ENCODE measurements at regions not wholly inside any gene's neighbourhood (a gene's known extent, or its start where the extent isn't known, plus 50 kb on each side); places are given as distances from the start of the nearest gene placed in this dataset.

DNA sequence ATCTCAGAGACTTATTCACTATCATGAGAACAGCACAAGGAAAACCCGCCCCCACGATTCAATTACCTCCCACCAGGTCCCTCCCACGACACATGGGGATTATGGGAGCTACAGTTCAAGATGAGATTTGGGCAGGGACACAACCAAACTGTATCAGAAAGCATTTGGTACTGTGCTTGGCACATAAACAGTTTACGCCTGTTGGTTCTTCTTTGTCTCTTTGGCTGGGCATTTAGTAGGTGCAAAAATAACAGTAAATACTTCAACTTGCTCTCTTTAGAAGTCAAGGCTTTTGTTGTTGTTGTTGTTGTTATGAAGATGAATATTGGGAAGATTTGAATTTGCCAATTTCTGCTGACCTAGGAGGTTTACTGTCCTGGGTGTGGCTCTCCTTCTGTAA lies 175.4 kb upstream of the IGSF21 start:
- TF ChIP-seq, protein P1, sequence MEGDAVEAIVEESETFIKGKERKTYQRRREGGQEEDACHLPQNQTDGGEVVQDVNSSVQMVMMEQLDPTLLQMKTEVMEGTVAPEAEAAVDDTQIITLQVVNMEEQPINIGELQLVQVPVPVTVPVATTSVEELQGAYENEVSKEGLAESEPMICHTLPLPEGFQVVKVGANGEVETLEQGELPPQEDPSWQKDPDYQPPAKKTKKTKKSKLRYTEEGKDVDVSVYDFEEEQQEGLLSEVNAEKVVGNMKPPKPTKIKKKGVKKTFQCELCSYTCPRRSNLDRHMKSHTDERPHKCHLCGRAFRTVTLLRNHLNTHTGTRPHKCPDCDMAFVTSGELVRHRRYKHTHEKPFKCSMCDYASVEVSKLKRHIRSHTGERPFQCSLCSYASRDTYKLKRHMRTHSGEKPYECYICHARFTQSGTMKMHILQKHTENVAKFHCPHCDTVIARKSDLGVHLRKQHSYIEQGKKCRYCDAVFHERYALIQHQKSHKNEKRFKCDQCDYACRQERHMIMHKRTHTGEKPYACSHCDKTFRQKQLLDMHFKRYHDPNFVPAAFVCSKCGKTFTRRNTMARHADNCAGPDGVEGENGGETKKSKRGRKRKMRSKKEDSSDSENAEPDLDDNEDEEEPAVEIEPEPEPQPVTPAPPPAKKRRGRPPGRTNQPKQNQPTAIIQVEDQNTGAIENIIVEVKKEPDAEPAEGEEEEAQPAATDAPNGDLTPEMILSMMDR (IDR thresholded peaks at IDR 0.05; ENCODE audit: control extremely low read depth in 1 of 3, insufficient read depth in 1 of 3, low read depth in 1 of 3, low read length in 3 of 3) = no peak
- TF ChIP-seq YY1 (IDR thresholded peaks at IDR 0.05; ENCODE audit: low read depth, low read length) = no peak
- TF ChIP-seq POLR2A (IDR thresholded peaks at IDR 0.05; ENCODE audit: control extremely low read depth in 1 of 2, low read depth in 2 of 2, low read length in 2 of 2) = no peak
- TF ChIP-seq EZH2 (IDR thresholded peaks at IDR 0.05; ENCODE audit: low read depth, low read length, severe bottlenecking) = no peak
- TF ChIP-seq EP300 (IDR thresholded peaks at IDR 0.05; ENCODE audit: borderline replicate concordance in 1 of 2, low read depth in 2 of 2, low read length in 2 of 2) = no peak
- no peak for TF ChIP-seq NRF1 (IDR thresholded peaks at IDR 0.05; ENCODE audit: low read depth, low read length)
- no peak for TF ChIP-seq HDAC6 (IDR thresholded peaks at IDR 0.05; ENCODE audit: low read depth, low read length)
